Neuron (in vitro differentiated cells): ENCODE measurements at regions not wholly inside any gene's neighbourhood (a gene's known extent, or its start where the extent isn't known, plus 50 kb on each side); places are given as distances from the start of the nearest gene placed in this dataset.
A peak's percentile ranks its signal among the peaks of the same experiment; 100 is the strongest.

Source experiments
- H2AFZ ChIP-seq: one replicate; pipeline ENCODE4 v1.6.1; 2013; ENCODE audit warnings: low read depth, mild to moderate bottlenecking, inconsistent platforms, low read length, moderate library complexity
- H3K27me3 ChIP-seq: one replicate; pipeline ENCODE4 v1.6.1; 2013; ENCODE audit warnings: low read length; ENCODE audit not compliant: insufficient read depth
- H3K36me3 ChIP-seq: one replicate; pipeline ENCODE4 v1.6.1; 2013; ENCODE audit warnings: low read length; ENCODE audit not compliant: insufficient read depth
- H3K4me1 ChIP-seq: one replicate; pipeline ENCODE4 v1.6.1; 2013; ENCODE audit warnings: low read length; ENCODE audit not compliant: insufficient read depth
- H3K4me3 ChIP-seq: 2 replicates; pipeline ENCODE4 v1.5.1; 2013; ENCODE audit warnings: mild to moderate bottlenecking, low read length, moderate library complexity
- H3K9me3 ChIP-seq: one replicate; pipeline ENCODE4 v1.6.1; 2013; ENCODE audit warnings: low read length

- Histone ChIP-seq H3K36me3 (no peaks in the 10 kb centered on the region), H3K27me3 (no peaks in the 10 kb centered on the region), H3K4me3 (no peak overlapping the region), H3K9me3 (no peaks in the 10 kb centered on the region), H3K4me1 (no peaks in the 10 kb centered on the region), H2AFZ (no peak overlapping the region)
Measured at GRCh38 chr3:152097770-152098169, 171.0 kb upstream of the MBNL1 start.

GRCh38 chr3:152100491-152101132, 168.1 kb upstream of the MBNL1 start:
- Histone ChIP-seq H3K9me3 (no peaks in the 10 kb centered on the region), H3K4me1 (no peaks in the 10 kb centered on the region), H2AFZ (no peak overlapping the region), H3K4me3 (no peak overlapping the region), H3K36me3 (no peaks in the 10 kb centered on the region), H3K27me3 (no peaks in the 10 kb centered on the region)

- H3K4me1 ChIP-seq: no peaks in the 10 kb centered on the region
- H2AFZ ChIP-seq: no peak overlapping the region
- H3K27me3 ChIP-seq: no peaks in the 10 kb centered on the region
- H3K36me3 ChIP-seq: no peaks in the 10 kb centered on the region
- no peak overlapping the region for H3K4me3 ChIP-seq
- no peaks in the 10 kb centered on the region for H3K9me3 ChIP-seq
Measured at GRCh38 chr3:152102410-152102809, 166.3 kb upstream of the MBNL1 start.

GRCh38 chr3:152103257-152103656, 165.5 kb upstream of the MBNL1 start:
- H3K4me1 ChIP-seq: no peaks in the 10 kb centered on the region
- no peak overlapping the region for H3K4me3 ChIP-seq
- H3K9me3 ChIP-seq: no peaks in the 10 kb centered on the region
- no peaks in the 10 kb centered on the region for H3K27me3 ChIP-seq
- H2AFZ ChIP-seq: no peak overlapping the region
- no peaks in the 10 kb centered on the region for H3K36me3 ChIP-seq

- Histone ChIP-seq H3K4me1 (no peaks in the 10 kb centered on the region), H3K27me3 (no peaks in the 10 kb centered on the region), H3K36me3 (no peaks in the 10 kb centered on the region), H3K9me3 (no peaks in the 10 kb centered on the region), H3K4me3 (no peak overlapping the region), H2AFZ (peak overlapping the region; percentile 5)
Measured at GRCh38 chr3:152104847-152105415, 163.8 kb upstream of the MBNL1 start.

- Histone ChIP-seq H3K27me3 (no peaks in the 10 kb centered on the region), H2AFZ (peak overlapping the region; percentile 5), H3K9me3 (no peaks in the 10 kb centered on the region), H3K4me1 (no peaks in the 10 kb centered on the region), H3K4me3 (no peak overlapping the region), H3K36me3 (no peaks in the 10 kb centered on the region)
Measured at GRCh38 chr3:152105446-152105845, 163.3 kb upstream of the MBNL1 start.

- Histone ChIP-seq H3K36me3 (no peaks in the 10 kb centered on the region), H3K4me3 (no peak overlapping the region)
Measured at GRCh38 chr3:152109038-152109437, 159.7 kb upstream of the MBNL1 start.

GRCh38 chr3:152113413-152113812, 155.3 kb upstream of the MBNL1 start:
- no peaks in the 10 kb centered on the region for H3K9me3 ChIP-seq

More at GRCh38 chr3:152109038-152109437, 159.7 kb upstream of the MBNL1 start:
- no peaks in the 10 kb centered on the region for H3K9me3 ChIP-seq
- H2AFZ ChIP-seq: no peak overlapping the region
- H3K27me3 ChIP-seq: no peaks in the 10 kb centered on the region
- no peaks in the 10 kb centered on the region for H3K4me1 ChIP-seq

GRCh38 chr3:152113992-152114651, 154.6 kb upstream of the MBNL1 start:
- Histone ChIP-seq H3K27me3 (no peaks in the 10 kb centered on the region), H3K4me3 (no peak overlapping the region), H3K36me3 (no peaks in the 10 kb centered on the region), H3K9me3 (no peaks in the 10 kb centered on the region), H2AFZ (no peak overlapping the region), H3K4me1 (no peaks in the 10 kb centered on the region)

More at GRCh38 chr3:152113413-152113812, 155.3 kb upstream of the MBNL1 start:
- Histone ChIP-seq H3K4me3 (no peak overlapping the region), H3K27me3 (no peaks in the 10 kb centered on the region), H2AFZ (no peak overlapping the region), H3K36me3 (no peaks in the 10 kb centered on the region), H3K4me1 (no peaks in the 10 kb centered on the region)

- Histone ChIP-seq H3K9me3 (no peaks in the 10 kb centered on the region), H3K4me1 (no peaks in the 10 kb centered on the region), H3K36me3 (no peaks in the 10 kb centered on the region), H3K27me3 (no peaks in the 10 kb centered on the region), H3K4me3 (no peak overlapping the region), H2AFZ (no peak overlapping the region)
Measured at GRCh38 chr3:152120601-152121269, 148.0 kb upstream of the MBNL1 start.

GRCh38 chr3:152121270-152121636, 147.5 kb upstream of the MBNL1 start:
- Histone ChIP-seq H3K36me3 (no peaks in the 10 kb centered on the region), H3K4me1 (no peaks in the 10 kb centered on the region), H2AFZ (no peak overlapping the region), H3K9me3 (no peaks in the 10 kb centered on the region), H3K27me3 (no peaks in the 10 kb centered on the region), H3K4me3 (no peak overlapping the region)

GRCh38 chr3:152122851-152123250, 145.9 kb upstream of the MBNL1 start:
- H3K4me3 ChIP-seq: no peak overlapping the region
- no peaks in the 10 kb centered on the region for H3K36me3 ChIP-seq
- no peaks in the 10 kb centered on the region for H3K27me3 ChIP-seq
- no peak overlapping the region for H2AFZ ChIP-seq
- no peaks in the 10 kb centered on the region for H3K4me1 ChIP-seq
- no peaks in the 10 kb centered on the region for H3K9me3 ChIP-seq

- H3K4me1 ChIP-seq: no peaks in the 10 kb centered on the region
- no peak overlapping the region for H3K4me3 ChIP-seq
- no peaks in the 10 kb centered on the region for H3K9me3 ChIP-seq
- no peaks in the 10 kb centered on the region for H3K27me3 ChIP-seq
- H3K36me3 ChIP-seq: no peaks in the 10 kb centered on the region
- H2AFZ ChIP-seq: peak overlapping the region; percentile 55
Measured at GRCh38 chr3:152123457-152123856, 145.3 kb upstream of the MBNL1 start.
